Astrocyte (in vitro differentiated cells and primary cell): ENCODE measurements at regions not wholly inside any gene's neighbourhood (a gene's known extent, or its start where the extent isn't known, plus 50 kb on each side); places are given as distances from the start of the nearest gene placed in this dataset.

Experiments
- DNase-seq: peaks from one replicate; pipeline ENCODE4 v3.0.0-alpha.2; 2010; ENCODE audit warnings: low read depth
- FAIRE-seq: peaks from 2 replicates; lab custom pipeline; 2011; peaks lifted over from hg19 to GRCh38; lab: Jason Lieb, UNC
- H2AFZ ChIP-seq: 2 replicates; pipeline ENCODE4 v1.6.0; 2012; ENCODE audit warnings: low read depth, low read length, inconsistent platforms
- H3K27ac ChIP-seq: 2 replicates; pipeline ENCODE4 v1.5.1; 2011; ENCODE audit warnings: low read depth, low read length, inconsistent platforms
- H3K27me3 ChIP-seq: 2 replicates; pipeline ENCODE4 v1.6.0; 2011; ENCODE audit warnings: low read length, inconsistent platforms; ENCODE audit not compliant: insufficient read depth
- H3K36me3 ChIP-seq: 2 replicates; pipeline ENCODE4 v1.5.1; 2011; ENCODE audit warnings: low read length, inconsistent platforms; ENCODE audit not compliant: insufficient read depth
- H3K4me1 ChIP-seq: 2 replicates; pipeline ENCODE4 v1.5.1; 2011; ENCODE audit warnings: low read length, inconsistent platforms; ENCODE audit not compliant: insufficient read depth
- H3K4me2 ChIP-seq: 2 replicates; pipeline ENCODE4 v1.6.0; 2012; ENCODE audit warnings: low read length, inconsistent platforms
- H3K4me3 ChIP-seq: 2 replicates; pipeline ENCODE4 v1.5.1; 2011; ENCODE audit warnings: low read depth, mild to moderate bottlenecking, low read length, inconsistent platforms; ENCODE audit not compliant: insufficient read depth
- H3K79me2 ChIP-seq: 2 replicates; pipeline ENCODE4 v1.6.0; 2012; ENCODE audit warnings: mild to moderate bottlenecking, low read length, inconsistent platforms; ENCODE audit not compliant: insufficient read depth
- H3K9ac ChIP-seq: 2 replicates; pipeline ENCODE4 v1.6.0; 2012; ENCODE audit warnings: mild to moderate bottlenecking, low read length, inconsistent platforms
- H3K9me3 ChIP-seq: 2 replicates; pipeline ENCODE4 v1.5.1; 2012; ENCODE audit warnings: low read depth, mild to moderate bottlenecking, low read length, inconsistent platforms; ENCODE audit not compliant: insufficient read depth
- H4K20me1 ChIP-seq: 2 replicates; pipeline ENCODE4 v1.6.0; 2012; ENCODE audit warnings: low read length, inconsistent platforms; ENCODE audit not compliant: insufficient read depth
- H3K27ac Mint-ChIP-seq: one replicate; pipeline ENCODE4 v1.8.0; 2021; ENCODE audit warnings: mild to moderate bottlenecking, mixed read lengths; ENCODE audit not compliant: unreplicated experiment
- H3K27me3 Mint-ChIP-seq: one replicate; pipeline ENCODE4 v1.8.0; 2021; ENCODE audit warnings: low read depth, mixed read lengths; ENCODE audit not compliant: unreplicated experiment
- H3K36me3 Mint-ChIP-seq: one replicate; pipeline ENCODE4 v1.8.0; 2021; ENCODE audit warnings: low read depth, mixed read lengths; ENCODE audit not compliant: unreplicated experiment
- H3K4me1 Mint-ChIP-seq: one replicate; pipeline ENCODE4 v1.8.0; 2021; ENCODE audit warnings: low read depth, mixed read lengths; ENCODE audit not compliant: unreplicated experiment
- H3K4me3 Mint-ChIP-seq: one replicate; pipeline ENCODE4 v1.8.0; 2021; ENCODE audit warnings: mild to moderate bottlenecking, moderate library complexity, mixed read lengths; ENCODE audit not compliant: unreplicated experiment
- H3K9me3 Mint-ChIP-seq: one replicate; pipeline ENCODE4 v1.8.0; 2021; ENCODE audit warnings: mild to moderate bottlenecking, mixed read lengths; ENCODE audit not compliant: unreplicated experiment
- CTCF ChIP-seq: IDR thresholded peaks from 2 replicates; pipeline ENCODE4 v1.5.1; 2011; ENCODE audit warnings: low read depth, mild to moderate bottlenecking, inconsistent platforms, low read length, moderate library complexity; ENCODE audit not compliant: insufficient read depth
- EZH2 ChIP-seq: IDR thresholded peaks from 2 replicates; pipeline ENCODE4 v1.6.1; 2012; ENCODE audit warnings: mild to moderate bottlenecking, low read length, inconsistent platforms; ENCODE audit not compliant: insufficient read depth

- H2AFZ ChIP-seq = peak overlapping the region; percentile 22
- peaks cover under 1% of the 10 kb centered on the region for H3K27me3 Mint-ChIP-seq
- H3K9ac ChIP-seq = peak overlapping the region; percentile 19
- H3K27ac Mint-ChIP-seq = peak overlapping the region; percentile 26
- FAIRE-seq (peak; percentile 89), DNase-seq (peak; percentile 86)
- H3K4me1 ChIP-seq = peaks cover 17% of the 10 kb centered on the region
- no peak overlapping the region for H3K4me3 ChIP-seq
- H4K20me1 ChIP-seq = no peaks in the 10 kb centered on the region
- TF ChIP-seq EZH2 (no peak), CTCF (peak; percentile 81)
- H3K9me3 ChIP-seq = no peaks in the 10 kb centered on the region
- H3K4me3 Mint-ChIP-seq = no peak overlapping the region
- no peaks in the 10 kb centered on the region for H3K36me3 ChIP-seq
- H3K27ac ChIP-seq = peak overlapping the region; percentile 22
- H3K4me2 ChIP-seq = peak overlapping the region; percentile 59
- H3K27me3 ChIP-seq = no peaks in the 10 kb centered on the region
- H3K79me2 ChIP-seq = no peaks in the 10 kb centered on the region
- no peaks in the 10 kb centered on the region for H3K9me3 Mint-ChIP-seq
- H3K36me3 Mint-ChIP-seq = no peaks in the 10 kb centered on the region
- H3K4me1 Mint-ChIP-seq = peaks cover 28% of the 10 kb centered on the region
Measured at GRCh38 chr6:12233693-12234571, 56.2 kb upstream of the EDN1 start.

- H2AFZ ChIP-seq = no peak overlapping the region
- H3K9me3 Mint-ChIP-seq = no peaks in the 10 kb centered on the region
- TF ChIP-seq CTCF (no peak), EZH2 (no peak)
- no peak overlapping the region for H3K4me3 ChIP-seq
- H3K79me2 ChIP-seq = no peaks in the 10 kb centered on the region
- no peaks in the 10 kb centered on the region for H3K36me3 Mint-ChIP-seq
- H3K4me3 Mint-ChIP-seq = no peak overlapping the region
- H3K27ac Mint-ChIP-seq = no peak overlapping the region
- H3K4me1 Mint-ChIP-seq = peaks cover 28% of the 10 kb centered on the region
- H4K20me1 ChIP-seq = no peaks in the 10 kb centered on the region
- DNase-seq (no peak), FAIRE-seq (no peak)
- no peaks in the 10 kb centered on the region for H3K9me3 ChIP-seq
- H3K27me3 Mint-ChIP-seq = no peaks in the 10 kb centered on the region
- no peak overlapping the region for H3K27ac ChIP-seq
- H3K27me3 ChIP-seq = no peaks in the 10 kb centered on the region
- H3K4me2 ChIP-seq = no peak overlapping the region
- H3K36me3 ChIP-seq = no peaks in the 10 kb centered on the region
- peaks cover 17% of the 10 kb centered on the region for H3K4me1 ChIP-seq
- no peak overlapping the region for H3K9ac ChIP-seq
Measured at GRCh38 chr6:12235341-12235740, 54.8 kb upstream of the EDN1 start.

- Histone ChIP-seq H3K27ac (no peak overlapping the region), H2AFZ (no peak overlapping the region), H3K4me2 (no peak overlapping the region), H3K4me1 (peaks cover 13% of the 10 kb centered on the region), H4K20me1 (no peaks in the 10 kb centered on the region), H3K4me3 (no peak overlapping the region), H3K79me2 (no peaks in the 10 kb centered on the region), H3K9me3 (no peaks in the 10 kb centered on the region), H3K9ac (no peak overlapping the region), H3K36me3 (no peaks in the 10 kb centered on the region), H3K27me3 (no peaks in the 10 kb centered on the region)
- Mint-ChIP-seq H3K36me3 (no peaks in the 10 kb centered on the region), H3K9me3 (no peaks in the 10 kb centered on the region), H3K4me1 (peaks cover 18% of the 10 kb centered on the region), H3K27ac (no peak overlapping the region), H3K4me3 (no peak overlapping the region), H3K27me3 (peaks cover 3% of the 10 kb centered on the region)
- FAIRE-seq (no peak), DNase-seq (no peak)
- no peak for TF ChIP-seq CTCF
- TF ChIP-seq EZH2 = no peak
Measured at GRCh38 chr6:12238219-12238618, 51.9 kb upstream of the EDN1 start.
